ENCODE measurements at regions not wholly inside any gene's neighbourhood (a gene's known extent, or its start where the extent isn't known, plus 50 kb on each side); places are given as distances from the start of the nearest gene placed in this dataset.

DNA sequence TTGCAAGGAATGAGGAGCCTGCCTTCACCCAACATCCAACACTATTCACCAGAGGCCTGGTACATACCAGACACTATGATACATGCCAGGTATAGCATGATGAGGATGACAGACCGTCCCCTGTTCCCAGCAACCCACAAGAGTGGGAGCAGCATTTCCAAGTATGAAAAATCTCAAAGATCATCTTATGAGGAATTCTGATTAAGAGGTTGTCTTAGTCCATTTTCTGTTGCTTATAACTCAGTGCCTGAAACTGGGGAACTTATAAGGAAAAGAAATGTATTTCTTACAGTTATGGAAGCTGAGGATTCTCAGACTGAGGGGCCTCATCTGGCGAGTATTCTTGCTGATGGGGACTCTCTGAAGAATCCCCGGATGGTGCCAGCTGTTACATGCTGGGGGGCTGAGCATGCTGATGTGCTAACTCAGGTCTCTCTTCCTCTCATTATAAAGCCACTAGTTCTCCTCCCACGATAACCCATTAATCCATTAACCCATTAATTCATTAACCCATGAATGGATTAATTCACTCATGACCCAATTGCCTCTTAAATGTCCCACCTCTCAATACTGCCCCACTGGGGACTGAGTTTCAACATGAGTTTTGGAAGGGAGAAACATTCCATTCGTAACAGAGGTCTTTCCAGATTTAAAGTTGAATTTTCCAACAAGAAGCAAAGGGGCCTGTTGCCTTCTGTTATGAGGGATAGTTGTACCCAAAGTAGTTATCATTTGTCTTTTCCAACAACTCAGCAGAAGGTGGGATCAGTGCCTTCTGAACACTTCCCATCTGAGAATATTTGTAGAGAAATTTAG is 173.9 kb downstream of the HERPUD2 start:
- POLR2A ChIA-PET = interaction anchor here (0.7 kb wide), 1 partner anchor 96 kb away, joined by 5 read pairs; no protein-coding TSS in a partner anchor
- CTCF ChIA-PET = interaction anchor here (0.6 to 3.1 kb wide), 17 partner anchors 8 to 1859 kb away, joined by 3 to 23 read pairs (median 5); no protein-coding TSS in a partner anchor
- no peak for DNase-seq (ENCODE audit: low read depth, low spot score)
- TF ChIP-seq, protein P1, sequence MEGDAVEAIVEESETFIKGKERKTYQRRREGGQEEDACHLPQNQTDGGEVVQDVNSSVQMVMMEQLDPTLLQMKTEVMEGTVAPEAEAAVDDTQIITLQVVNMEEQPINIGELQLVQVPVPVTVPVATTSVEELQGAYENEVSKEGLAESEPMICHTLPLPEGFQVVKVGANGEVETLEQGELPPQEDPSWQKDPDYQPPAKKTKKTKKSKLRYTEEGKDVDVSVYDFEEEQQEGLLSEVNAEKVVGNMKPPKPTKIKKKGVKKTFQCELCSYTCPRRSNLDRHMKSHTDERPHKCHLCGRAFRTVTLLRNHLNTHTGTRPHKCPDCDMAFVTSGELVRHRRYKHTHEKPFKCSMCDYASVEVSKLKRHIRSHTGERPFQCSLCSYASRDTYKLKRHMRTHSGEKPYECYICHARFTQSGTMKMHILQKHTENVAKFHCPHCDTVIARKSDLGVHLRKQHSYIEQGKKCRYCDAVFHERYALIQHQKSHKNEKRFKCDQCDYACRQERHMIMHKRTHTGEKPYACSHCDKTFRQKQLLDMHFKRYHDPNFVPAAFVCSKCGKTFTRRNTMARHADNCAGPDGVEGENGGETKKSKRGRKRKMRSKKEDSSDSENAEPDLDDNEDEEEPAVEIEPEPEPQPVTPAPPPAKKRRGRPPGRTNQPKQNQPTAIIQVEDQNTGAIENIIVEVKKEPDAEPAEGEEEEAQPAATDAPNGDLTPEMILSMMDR (IDR thresholded peaks at IDR 0.05; ENCODE audit: low read depth, low read length) = no peak
- H3K27me3 ChIP-seq (ENCODE audit: control insufficient read depth, insufficient read depth, low read length) = no peaks in the 10 kb centered on the region
- no peak overlapping the region for H3K27ac ChIP-seq (ENCODE audit: low read depth, low read length)
- no peaks in the 10 kb centered on the region for H3K9me3 ChIP-seq (ENCODE audit: control insufficient read depth, insufficient read depth, low read length)
- no peak overlapping the region for H3K4me3 ChIP-seq (ENCODE audit: low read depth, low read length)

DNA sequence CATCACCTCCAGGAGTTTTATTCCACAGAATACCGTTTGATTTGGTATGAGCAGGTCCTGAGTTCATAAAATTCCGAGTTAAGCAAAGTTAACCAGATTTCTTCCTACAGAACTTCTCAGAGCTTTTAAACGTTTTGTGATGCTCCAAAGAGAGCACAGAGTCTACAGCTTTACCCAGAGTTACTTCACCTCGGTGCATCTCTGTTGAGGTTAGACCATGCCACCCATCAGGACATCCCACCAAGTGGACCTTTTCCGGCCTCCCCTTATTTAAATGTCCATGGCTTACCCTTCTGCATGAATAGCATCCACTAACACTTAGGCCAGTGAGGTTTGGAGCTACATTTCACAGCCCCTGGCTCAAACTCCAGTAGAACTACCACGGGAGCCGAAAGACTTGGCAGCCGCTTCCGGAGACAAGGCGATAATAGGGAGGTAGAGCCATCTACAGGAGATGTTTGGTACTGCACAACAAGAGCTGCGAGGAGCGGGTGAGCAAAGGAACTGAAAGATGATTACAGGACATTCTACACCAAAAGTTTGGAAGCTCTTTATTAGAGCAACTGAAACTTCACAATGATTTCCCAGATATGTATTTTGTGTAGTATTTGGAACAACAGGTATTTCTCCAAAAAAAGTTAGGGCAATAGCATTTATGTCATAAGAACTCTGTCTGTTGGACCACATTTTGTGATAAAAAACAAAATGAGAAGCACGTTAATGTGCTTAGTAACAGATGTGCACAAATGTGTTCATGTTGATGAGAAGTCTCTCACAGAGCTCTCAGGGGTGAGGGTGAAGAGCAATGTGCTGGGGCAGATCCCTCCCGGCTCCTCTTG is 174.7 kb downstream of the HERPUD2 start:
- no peaks in the 10 kb centered on the region for H3K9me3 ChIP-seq (ENCODE audit: control insufficient read depth, insufficient read depth, low read length)
- no peak overlapping the region for H3K4me3 ChIP-seq (ENCODE audit: low read depth, low read length)
- no peaks in the 10 kb centered on the region for H3K27me3 ChIP-seq (ENCODE audit: control insufficient read depth, insufficient read depth, low read length)
- ChIA-PET POLR2A (interaction anchor here (0.7 kb wide), 1 partner anchor 95 kb away, joined by 5 read pairs; no protein-coding TSS in a partner anchor), CTCF (interaction anchor here (0.6 to 3.1 kb wide), 20 partner anchors 9 to 1858 kb away, joined by 3 to 23 read pairs (median 4); no protein-coding TSS in a partner anchor)
- no peak overlapping the region for H3K27ac ChIP-seq (ENCODE audit: low read depth, low read length)
- TF ChIP-seq, protein P1 (IDR thresholded peaks at IDR 0.05; ENCODE audit: low read depth, low read length) = peak; percentile 80
- peak; percentile 13 for DNase-seq (ENCODE audit: low read depth, low spot score)

DNA sequence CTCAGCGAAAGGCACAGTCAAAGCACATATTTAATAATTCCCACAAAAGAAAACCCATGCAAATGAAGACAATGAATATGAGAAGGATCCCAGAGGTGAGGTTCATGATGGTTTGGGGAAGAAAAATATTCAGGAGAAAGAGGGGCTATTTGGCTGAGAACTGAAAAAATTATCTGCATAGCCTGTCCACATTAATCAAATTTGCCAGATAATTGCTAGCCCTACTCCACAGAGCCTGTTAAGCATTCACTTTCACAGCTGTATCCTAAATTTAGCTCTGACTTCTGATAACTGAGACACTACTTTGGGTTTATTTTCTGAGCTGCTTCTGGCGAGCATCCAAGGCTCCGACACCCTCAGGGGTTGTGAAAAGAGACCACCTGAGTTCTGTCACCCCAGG is 176.2 kb downstream of the HERPUD2 start:
- no peaks in the 10 kb centered on the region for H3K9me3 ChIP-seq (ENCODE audit: control insufficient read depth, insufficient read depth, low read length)
- ChIA-PET POLR2A (no interaction called here), CTCF (interaction anchor here (3.1 kb wide), 1 partner anchor 94 kb away, joined by 23 read pairs; no protein-coding TSS in a partner anchor)
- no peaks in the 10 kb centered on the region for H3K27me3 ChIP-seq (ENCODE audit: control insufficient read depth, insufficient read depth, low read length)
- H3K27ac ChIP-seq (ENCODE audit: low read depth, low read length) = no peak overlapping the region
- TF ChIP-seq, protein P1 (IDR thresholded peaks at IDR 0.05; ENCODE audit: low read depth, low read length) = no peak
- DNase-seq (ENCODE audit: low read depth, low spot score) = no peak
- H3K4me3 ChIP-seq (ENCODE audit: low read depth, low read length) = no peak overlapping the region

DNA sequence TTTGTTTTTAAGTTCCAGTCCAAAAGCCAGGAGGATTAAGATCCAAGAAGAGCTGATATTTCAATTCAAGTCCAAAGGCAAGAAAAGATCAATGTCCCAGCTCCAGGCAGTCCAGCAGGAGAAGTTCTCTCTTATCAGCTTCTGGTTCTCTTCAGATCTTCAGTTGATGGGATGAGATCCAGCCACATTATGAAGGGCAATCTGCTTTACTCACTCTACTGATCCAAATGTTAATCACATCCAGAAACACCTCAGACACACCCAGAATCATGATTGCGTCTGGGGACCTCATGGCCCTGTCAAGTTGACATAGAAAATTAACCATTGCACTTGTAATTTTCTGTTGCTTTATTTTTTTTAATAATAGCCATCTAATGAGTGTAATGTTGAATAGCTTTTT is 178.4 kb downstream of the HERPUD2 start:
- DNase-seq (ENCODE audit: low read depth, low spot score) = no peak
- TF ChIP-seq, protein P1 (IDR thresholded peaks at IDR 0.05; ENCODE audit: low read depth, low read length) = no peak
- no peak overlapping the region for H3K27ac ChIP-seq (ENCODE audit: low read depth, low read length)
- no peaks in the 10 kb centered on the region for H3K27me3 ChIP-seq (ENCODE audit: control insufficient read depth, insufficient read depth, low read length)
- H3K9me3 ChIP-seq (ENCODE audit: control insufficient read depth, insufficient read depth, low read length) = no peaks in the 10 kb centered on the region
- CTCF ChIA-PET = interaction anchor here (1.4 kb wide), 1 partner anchor 108 kb away, joined by 3 read pairs; no protein-coding TSS in a partner anchor
- H3K4me3 ChIP-seq (ENCODE audit: low read depth, low read length) = no peak overlapping the region
- POLR2A ChIA-PET = no interaction called here

Data from AG04450 (cell line).